HCT116 (cell line): ENCODE measurements at regions not wholly inside any gene's neighbourhood (a gene's known extent, or its start where the extent isn't known, plus 50 kb on each side); places are given as distances from the start of the nearest gene placed in this dataset.

Experiments
- ATAC-seq: fragments of 200-7000 bp; cut with Tn5 transposase; 2 replicates; pipeline ENCODE4 v1.9.1; 2020; ENCODE audit warnings: mild to moderate bottlenecking, moderate library complexity
- BruUV-seq: library from RNA; stranded (reverse); fragments of 400-500 nt; replicated peaks from 2 replicates; lab custom pipeline; 2021; lab: Mats Ljungman, UMichigan
- CTCF ChIA-PET: fragments of 300-600 bp; sonication (Branson Sonifier 250); formaldehyde crosslinking; loops from one replicate; lab custom pipeline; 2021; ENCODE audit warnings: antibody characterized with exemption; lab: Charles Lee
- POLR2A ChIA-PET: fragments of 300-600, 350-600 bp; sonication (Branson Sonifier 250); formaldehyde crosslinking; loops from one replicate; lab custom pipeline; 2021; ENCODE audit warnings: antibody characterized with exemption; lab: Charles Lee
- RAD21 ChIA-PET, 2 experiments: fragments of 300-600 bp; sonication (Branson Sonifier 250); formaldehyde crosslinking; loops; one replicate each; lab custom pipeline; 2023; ENCODE audit warnings: low total read pairs in 2 of 2; ENCODE audit not compliant: uncharacterized antibody in 2 of 2, unreplicated experiment in 2 of 2, low non-redundant PET in 1 of 2; lab: Charles Lee
- DNase-seq: peaks from one replicate; pipeline ENCODE4 v3.0.0-alpha.2; 2010; ENCODE audit warnings: low read depth, low spot score
- H2AFZ ChIP-seq: fragments of 200-600 bp; shearing (Covaris generic), sonication (generic); 2 replicates; pipeline ENCODE4 v1.6.1; 2017; ENCODE audit warnings: low read depth, mixed run types, mixed read lengths, antibody characterized with exemption, low read length; ENCODE audit not compliant: poor library complexity, severe bottlenecking
- H3K27ac ChIP-seq: 2 replicates; pipeline ENCODE4 v1.5.1; 2012; ENCODE audit warnings: low read depth, low read length
- H3K27me3 ChIP-seq: fragments of 200-600 bp; sonication (generic); 2 replicates; pipeline ENCODE4 v1.6.1; 2016; ENCODE audit warnings: mixed run types, low read length, mixed read lengths; ENCODE audit not compliant: insufficient read depth
- H3K36me3 ChIP-seq, 2 experiments: fragments of 200-500 bp in 1 of 2; fragments of 200-600 bp in 1 of 2; sonication (Bioruptor generic) in 1 of 2; sonication (generic) in 1 of 2; 2 replicates each; pipeline versions ENCODE4 v1.5.1 to v1.6.1; 2014 to 2016; ENCODE audit warnings: low read length in 2 of 2, inconsistent platforms in 1 of 2, mixed read lengths in 1 of 2, mixed run types in 1 of 2; ENCODE audit not compliant: insufficient read depth in 2 of 2, control insufficient read depth in 1 of 2
- H3K4me1 ChIP-seq, 2 experiments: fragments of 200-600 bp in 1 of 2; sonication (generic) in 1 of 2; 2 replicates each; pipeline versions ENCODE4 v1.5.1 to v1.6.1; 2012 to 2017; ENCODE audit warnings: low read length in 2 of 2, inconsistent platforms in 1 of 2, mild to moderate bottlenecking in 1 of 2, mixed read lengths in 1 of 2, mixed run types in 1 of 2, moderate library complexity in 1 of 2; ENCODE audit not compliant: insufficient read depth in 2 of 2, control insufficient read depth in 1 of 2
- H3K4me2 ChIP-seq: fragments of 200-600 bp; sonication (generic); 2 replicates; pipeline ENCODE4 v1.6.1; 2017; ENCODE audit warnings: mixed run types, low read length, mixed read lengths
- H3K4me3 ChIP-seq, 2 experiments: fragments of 200-600 bp in 1 of 2; sonication (generic) in 1 of 2; replicated peaks in 1 of 2; 2 replicates each; pipeline ENCODE4 v1.5.1; 2011 to 2016; ENCODE audit warnings: low read length in 2 of 2, control low read depth in 1 of 2, low read depth in 1 of 2, mild to moderate bottlenecking in 1 of 2, mixed read lengths in 1 of 2, mixed run types in 1 of 2
- H3K79me2 ChIP-seq: fragments of 200-600 bp; sonication (generic); 2 replicates; pipeline ENCODE4 v1.6.1; 2017; ENCODE audit warnings: mild to moderate bottlenecking, mixed run types, low read length, moderate library complexity, mixed read lengths; ENCODE audit not compliant: insufficient read depth
- H3K9ac ChIP-seq: fragments of 200-600 bp; sonication (generic); 2 replicates; pipeline ENCODE4 v1.6.1; 2016; ENCODE audit warnings: low read length, mixed read lengths
- H3K9me2 ChIP-seq: fragments of 200-600 bp; sonication (generic), shearing (Covaris generic); 2 replicates; pipeline ENCODE4 v1.6.1; 2017; ENCODE audit warnings: mixed run types, mild to moderate bottlenecking, moderate library complexity; ENCODE audit not compliant: insufficient read depth
- H3K9me3 ChIP-seq, 2 experiments: fragments of 200-500 bp in 1 of 2; fragments of 200-600 bp in 1 of 2; sonication (Bioruptor generic) in 1 of 2; sonication (generic) in 1 of 2; 2 replicates each; pipeline ENCODE4 v1.6.1; 2014 to 2017; ENCODE audit warnings: low read length in 2 of 2, mixed read lengths in 2 of 2, inconsistent platforms in 1 of 2, low read depth in 1 of 2, mild to moderate bottlenecking in 1 of 2, mixed run types in 1 of 2, moderate library complexity in 1 of 2; ENCODE audit not compliant: control insufficient read depth in 1 of 2, insufficient read depth in 1 of 2
- H4K20me1 ChIP-seq: fragments of 200-600 bp; sonication (generic), shearing (Covaris generic); 2 replicates; pipeline ENCODE4 v1.6.1; 2017; ENCODE audit warnings: mixed run types, mild to moderate bottlenecking, moderate library complexity; ENCODE audit not compliant: insufficient read depth
- ATF3 ChIP-seq: IDR thresholded peaks from 2 replicates; pipeline ENCODE4 v1.6.1; 2012
- CBX3 ChIP-seq: IDR thresholded peaks from 2 replicates; pipeline ENCODE4 v1.6.1; 2012; ENCODE audit warnings: low read depth
- CEBPB ChIP-seq: IDR thresholded peaks from 2 replicates; pipeline ENCODE4 v1.6.1; 2012; ENCODE audit warnings: low read depth
- FOSL1 ChIP-seq: IDR thresholded peaks from 2 replicates; pipeline ENCODE4 v1.6.1; 2012; ENCODE audit warnings: low read depth
- POLR2A ChIP-seq: IDR thresholded peaks from 2 replicates; pipeline ENCODE4 v1.7.0; 2011; ENCODE audit warnings: borderline replicate concordance; ENCODE audit not compliant: insufficient read depth, insufficient read length; ENCODE audit errors: extremely low read depth
- SIN3A ChIP-seq: IDR thresholded peaks from 2 replicates; pipeline ENCODE4 v1.6.1; 2012; ENCODE audit warnings: low read depth
- SP1 ChIP-seq: IDR thresholded peaks from 2 replicates; pipeline ENCODE4 v1.6.1; 2012; ENCODE audit warnings: low read depth
- TCF7L2 ChIP-seq: IDR thresholded peaks from 2 replicates; pipeline ENCODE4 v1.7.0; 2011; ENCODE audit warnings: borderline replicate concordance, inconsistent platforms; ENCODE audit not compliant: insufficient read depth, insufficient read length; ENCODE audit errors: extremely low read depth
- ZBTB33 ChIP-seq: IDR thresholded peaks from 2 replicates; pipeline ENCODE4 v1.6.1; 2011; ENCODE audit warnings: mild to moderate bottlenecking, low read length, moderate library complexity; ENCODE audit not compliant: insufficient replicate concordance; ENCODE audit errors: extremely low read depth
- ZNF274 ChIP-seq: fragments of 200-500 bp; sonication (Bioruptor generic); IDR thresholded peaks from 2 replicates; pipeline ENCODE4 v1.6.1; 2014; ENCODE audit warnings: mild to moderate bottlenecking, low read depth, low read length, inconsistent platforms
- intact Hi-C: fragments of 100-400 bp; cut with micrococcal nuclease; formaldehyde crosslinking; loops from 2 replicates; pipeline ENCODE4 v1.10.0; 2022
- TF ChIP-seq, protein P1 (sequence below): IDR thresholded peaks from 2 replicates; pipeline ENCODE4 v1.6.1; 2012

DNA sequence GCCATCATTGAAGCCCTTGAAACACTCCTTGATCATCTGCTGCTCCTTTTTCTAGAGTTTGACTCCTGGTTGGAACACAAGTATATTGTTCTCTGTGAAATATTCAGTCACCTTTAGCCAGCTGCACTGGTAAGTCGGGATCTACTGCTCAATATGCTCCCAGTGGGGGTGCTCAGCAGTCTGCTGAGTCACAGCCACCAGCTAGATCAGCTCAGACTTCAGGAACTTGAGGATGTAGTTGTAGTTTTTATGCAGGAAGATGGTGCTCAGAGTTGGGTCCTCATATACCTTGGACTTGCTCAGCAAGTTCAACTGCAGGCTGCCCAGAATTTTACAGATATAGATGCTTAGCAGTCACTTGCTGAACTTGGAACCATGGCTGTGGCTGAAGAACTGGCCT, 202.5 kb upstream of the RPL34 start:
- H3K9ac ChIP-seq: no peak overlapping the region
- H3K79me2 ChIP-seq: no peaks in the 10 kb centered on the region
- no peaks in the 10 kb centered on the region for H3K27me3 ChIP-seq
- H3K9me2 ChIP-seq: no peaks in the 10 kb centered on the region
- no peak overlapping the region for H3K4me3 ChIP-seq
- BruUV-seq: no TSS peak
- H3K4me1 ChIP-seq: no peaks in the 10 kb centered on the region
- H3K4me2 ChIP-seq: no peak overlapping the region
- no peak for TF ChIP-seq ATF3
- TF ChIP-seq, protein P1, sequence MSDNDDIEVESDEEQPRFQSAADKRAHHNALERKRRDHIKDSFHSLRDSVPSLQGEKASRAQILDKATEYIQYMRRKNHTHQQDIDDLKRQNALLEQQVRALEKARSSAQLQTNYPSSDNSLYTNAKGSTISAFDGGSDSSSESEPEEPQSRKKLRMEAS: no peak
- TF ChIP-seq POLR2A: no peak
- TF ChIP-seq ZBTB33: no peak
- no peak for TF ChIP-seq TCF7L2
- H3K27ac ChIP-seq: no peak overlapping the region
- H3K9me3 ChIP-seq: no peaks in the 10 kb centered on the region
- H3K36me3 ChIP-seq: no peaks in the 10 kb centered on the region
- ChIA-PET CTCF (no interaction called here), POLR2A (no interaction called here), RAD21 (no interaction called here)
- intact Hi-C loops: no loop called here
- H2AFZ ChIP-seq: no peak overlapping the region
- DNase-seq (no peak), ATAC-seq (no peak)
- H4K20me1 ChIP-seq: no peaks in the 10 kb centered on the region

GRCh38 chr4:108416831-108417230, 203.5 kb upstream of the RPL34 start:
- Histone ChIP-seq H3K27ac (no peak overlapping the region), H3K79me2 (no peaks in the 10 kb centered on the region), H3K4me2 (no peak overlapping the region), H3K36me3 (no peaks in the 10 kb centered on the region), H3K9me3 (no peaks in the 10 kb centered on the region), H3K4me3 (no peak overlapping the region), H2AFZ (no peak overlapping the region), H3K4me1 (no peaks in the 10 kb centered on the region), H3K9me2 (no peaks in the 10 kb centered on the region), H4K20me1 (no peaks in the 10 kb centered on the region), H3K9ac (no peak overlapping the region), H3K27me3 (no peaks in the 10 kb centered on the region)
- BruUV-seq: no TSS peak
- ChIA-PET POLR2A (no interaction called here), CTCF (no interaction called here), RAD21 (no interaction called here)
- no peak for ATAC-seq
- intact Hi-C loops: no loop called here
- TF ChIP-seq ZNF274 (no peak), SP1 (no peak), CEBPB (no peak), CBX3 (no peak), SIN3A (no peak), FOSL1 (no peak)
- DNase-seq: no peak
